Fibroblast of skin of scalp (primary cell): ENCODE measurements at regions not wholly inside any gene's neighbourhood (a gene's known extent, or its start where the extent isn't known, plus 50 kb on each side); places are given as distances from the start of the nearest gene placed in this dataset.
"Not testable (repeated sequence)": the region's sequence is repeated elsewhere in the genome, so short reads cannot be mapped to it uniquely, and the experiment has no call there.

Experiments
- DNase-seq: peaks from one replicate; pipeline ENCODE4 v3.0.0-alpha.2; 2013

DNA sequence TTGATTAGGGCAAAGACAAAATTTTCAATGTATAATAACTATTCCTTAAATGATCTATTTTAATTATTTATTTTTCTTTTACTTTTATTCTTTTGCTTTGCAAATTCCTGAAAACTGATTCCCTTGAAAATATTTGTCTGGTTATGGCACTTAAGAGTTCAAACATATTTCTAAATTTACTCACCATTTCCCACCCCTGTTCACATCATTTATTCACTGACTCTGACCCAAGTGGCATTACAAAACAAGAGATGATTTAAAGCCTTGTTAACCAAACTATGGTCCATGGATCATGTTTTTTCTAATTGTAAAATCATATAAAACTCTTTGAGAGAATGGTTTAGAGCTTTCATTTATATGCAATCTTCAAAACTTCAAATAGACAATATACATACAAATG, 1256.1 kb upstream of the LRRN3 start:
- DNase-seq, result peak; percentile 44

DNA sequence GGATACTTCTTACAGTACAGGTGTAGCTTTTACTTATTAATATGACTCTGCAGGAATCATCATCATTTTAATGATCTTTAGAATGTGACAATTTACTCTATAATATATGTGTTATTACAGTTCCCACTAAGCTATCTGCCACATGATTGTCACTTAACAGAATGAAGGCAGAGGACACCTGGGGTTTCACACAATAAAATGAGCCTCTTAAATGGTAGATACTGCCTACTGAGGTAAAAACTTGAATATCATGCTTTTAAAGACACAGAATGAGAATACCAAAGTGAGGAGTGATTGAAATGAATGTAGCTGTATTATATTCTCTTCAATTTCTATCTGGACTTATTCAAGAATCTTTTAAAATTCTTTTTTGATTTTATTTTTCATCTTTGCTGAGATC, 1255.3 kb upstream of the LRRN3 start:
- no peak for DNase-seq

DNA sequence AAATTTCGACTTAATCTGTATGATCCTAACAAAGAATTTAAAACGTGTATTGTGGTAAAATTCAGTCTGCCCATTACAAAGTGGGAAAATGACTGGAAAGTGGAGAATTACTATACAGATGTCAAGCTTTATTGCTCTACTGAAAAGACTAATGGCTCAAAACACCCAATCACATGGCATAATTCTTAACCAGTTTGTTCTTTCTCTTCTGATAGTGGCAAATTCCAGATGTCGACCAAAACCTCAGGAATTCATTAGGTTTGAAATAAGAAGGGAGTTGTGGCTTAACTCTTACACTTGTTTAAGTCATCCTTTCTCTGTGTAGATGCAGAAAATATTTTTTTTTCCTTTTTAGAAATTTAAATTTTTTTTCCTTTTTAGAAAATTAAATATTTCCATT, 1254.9 kb upstream of the LRRN3 start:
- DNase-seq, result peak; percentile 45

DNA sequence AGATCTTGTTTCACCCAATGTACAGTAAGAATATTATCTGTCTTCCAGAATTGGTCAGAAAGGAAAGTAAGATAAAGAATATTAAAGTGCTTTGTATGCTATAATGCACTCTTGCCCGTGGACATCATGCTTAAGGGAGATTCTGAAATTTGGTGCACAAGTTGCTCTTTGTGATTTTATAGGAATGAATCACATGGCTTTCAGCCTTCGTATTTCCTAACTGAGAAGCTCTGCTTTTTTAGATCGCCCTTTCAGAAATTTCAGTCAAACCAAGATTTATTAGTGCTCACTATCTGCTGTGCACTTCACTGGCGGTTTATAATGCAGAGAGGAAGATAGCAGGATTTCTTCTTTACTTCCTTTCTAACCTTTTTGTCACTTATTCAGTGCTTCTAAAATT, 1248.5 kb upstream of the LRRN3 start:
- DNase-seq, result no peak

DNA sequence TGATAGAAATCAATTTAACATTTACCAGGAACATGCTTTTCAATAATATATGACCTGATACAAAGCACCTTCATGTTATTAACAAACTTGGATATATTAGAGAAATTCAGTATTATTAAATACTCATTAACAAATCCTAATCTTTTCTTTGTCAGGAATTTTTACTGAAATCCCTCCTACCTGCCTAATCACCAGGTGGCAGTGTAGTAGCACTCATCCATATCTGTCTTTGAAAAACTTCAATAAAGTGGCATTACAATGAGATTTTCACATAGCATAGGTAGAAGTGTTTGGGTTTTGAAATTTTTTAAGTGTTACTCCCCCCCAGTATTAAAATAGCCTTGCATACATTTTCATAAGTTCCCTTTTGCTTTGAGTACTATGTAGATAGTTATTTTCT, 1246.6 kb upstream of the LRRN3 start:
- DNase-seq, result peak; percentile 17

DNA sequence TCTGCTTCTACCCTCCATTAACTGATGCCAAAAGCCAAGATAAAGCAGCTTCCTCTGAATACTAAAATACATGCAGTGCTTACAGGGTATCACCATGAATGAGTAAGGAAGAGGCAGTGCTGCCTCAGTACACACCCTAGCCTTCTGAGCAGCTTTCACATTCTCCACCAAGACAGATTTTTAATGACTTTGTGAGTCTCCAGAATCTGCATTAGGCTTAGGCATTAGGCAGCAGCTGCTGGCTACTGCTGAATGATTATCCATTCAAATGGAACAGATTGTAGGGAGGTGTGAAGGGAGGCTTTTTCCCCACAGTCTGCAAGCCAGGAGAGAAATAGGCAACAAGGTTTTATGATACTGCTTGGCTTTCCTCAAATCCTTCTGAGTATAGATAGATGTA, 1226.7 kb upstream of the LRRN3 start:
- DNase-seq, result no peak

DNA sequence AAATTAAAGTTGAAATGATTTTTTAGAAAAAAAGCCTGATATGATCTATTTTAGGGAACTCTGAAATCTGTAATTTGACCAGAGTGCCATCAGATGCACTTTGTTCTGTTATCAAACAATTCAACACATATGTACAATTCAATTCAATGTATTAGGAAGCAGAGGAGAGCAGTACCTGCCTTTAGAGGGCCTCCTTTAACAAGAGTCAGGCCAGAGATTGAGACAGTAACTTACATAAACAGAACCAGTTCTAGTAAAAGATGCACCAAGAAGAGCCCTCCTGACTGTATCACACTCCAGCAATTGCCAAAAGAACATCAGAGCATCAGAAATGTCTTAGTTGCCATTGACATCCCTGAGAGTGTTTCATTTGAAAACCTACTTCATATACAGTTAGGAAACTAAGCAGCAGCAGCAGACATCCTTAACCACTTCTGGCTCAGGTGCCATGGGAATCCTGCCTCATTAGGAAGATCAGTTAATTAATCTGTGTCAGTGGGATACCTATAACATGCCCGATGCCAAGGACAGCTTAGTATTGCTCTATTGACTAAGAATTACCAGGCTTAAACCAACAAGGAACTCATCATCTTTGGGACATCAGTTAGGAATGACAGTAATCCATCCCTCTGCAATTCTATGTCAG, 1222.6 kb upstream of the LRRN3 start:
- DNase-seq, result no peak

DNA sequence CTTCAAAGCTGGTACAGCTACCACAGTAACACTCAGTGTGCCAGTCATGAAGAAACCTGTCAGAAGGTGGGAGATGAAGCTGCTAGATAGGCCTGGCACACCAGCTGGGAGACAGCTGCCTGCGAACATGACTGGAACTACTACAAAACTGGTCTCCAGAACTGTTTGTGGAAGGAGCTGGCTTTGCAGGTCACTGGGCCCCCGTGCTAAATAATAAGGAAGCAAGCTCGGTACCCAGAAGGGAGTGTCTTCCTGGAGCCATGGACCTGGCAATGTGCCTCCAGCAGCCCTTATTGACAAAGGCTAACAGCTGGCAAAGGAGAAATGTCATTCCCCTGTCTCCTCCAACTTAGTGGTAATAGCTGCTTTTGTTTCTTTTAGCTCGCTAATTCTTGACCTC, 1217.6 kb upstream of the LRRN3 start:
- no peak for DNase-seq

DNA sequence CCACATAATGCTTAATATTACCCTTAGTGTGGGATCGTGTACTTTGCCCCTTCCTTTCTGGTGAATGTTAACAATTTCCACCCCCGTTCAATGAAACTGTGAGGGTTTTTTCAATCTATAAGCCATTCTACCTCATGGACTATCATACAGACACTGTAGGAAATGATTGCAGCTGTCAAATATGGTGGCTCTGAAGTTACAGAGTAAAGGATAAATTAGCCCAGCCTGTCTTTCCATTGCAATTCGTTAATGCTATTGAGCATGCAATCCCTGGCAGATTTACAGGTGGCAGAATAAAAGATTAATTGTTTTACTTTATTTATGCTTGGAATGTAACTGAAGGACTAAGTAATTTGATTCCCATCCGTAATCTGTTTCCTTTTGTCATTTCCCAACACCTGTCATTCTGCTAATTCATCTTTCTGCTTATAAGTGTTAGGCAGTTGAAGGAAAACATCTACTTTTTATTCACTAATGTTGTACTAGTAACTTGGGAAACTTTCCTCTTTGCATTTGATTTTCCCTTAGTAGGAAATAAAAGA, 1211.6 kb upstream of the LRRN3 start:
- no peak for DNase-seq

DNA sequence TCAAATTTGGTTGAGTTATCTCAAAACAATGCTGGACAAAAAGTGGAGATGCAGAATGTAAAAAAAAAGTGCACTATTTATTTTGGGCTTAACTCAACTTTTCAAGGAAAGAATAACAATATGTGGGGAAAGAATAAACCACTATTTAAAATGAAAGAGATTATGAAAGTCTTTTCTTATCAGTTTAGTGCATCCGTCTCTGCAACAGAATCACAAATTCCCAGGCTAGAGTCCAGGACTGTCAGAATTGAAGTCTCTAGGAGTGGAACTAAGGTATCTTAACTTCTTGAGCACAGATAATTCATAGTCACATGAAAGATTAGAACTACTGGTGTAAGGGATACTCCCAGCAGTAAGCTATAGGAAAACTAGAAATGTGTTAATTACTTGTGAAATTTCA, 1200.3 kb upstream of the LRRN3 start:
- DNase-seq, result no peak

DNA sequence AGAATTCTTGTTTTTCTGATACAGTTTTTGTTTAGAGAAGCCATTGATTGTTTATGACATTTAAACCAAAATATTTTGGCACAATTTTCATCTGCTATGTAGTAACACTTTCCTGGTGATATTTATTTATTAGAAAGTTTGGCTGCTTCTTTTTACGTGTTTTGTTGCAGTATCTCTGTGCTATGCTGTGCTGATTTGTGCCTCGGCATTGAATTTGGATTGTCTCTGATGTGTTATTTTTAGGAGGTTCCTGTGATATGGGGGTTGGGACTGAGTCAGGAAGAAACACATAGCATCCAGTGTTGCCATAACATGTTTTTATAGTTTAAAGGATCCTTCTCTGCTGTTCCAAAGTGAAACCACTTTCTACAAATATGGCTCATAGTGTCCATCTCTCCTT, 1197.7 kb upstream of the LRRN3 start:
- DNase-seq, result no peak

DNA sequence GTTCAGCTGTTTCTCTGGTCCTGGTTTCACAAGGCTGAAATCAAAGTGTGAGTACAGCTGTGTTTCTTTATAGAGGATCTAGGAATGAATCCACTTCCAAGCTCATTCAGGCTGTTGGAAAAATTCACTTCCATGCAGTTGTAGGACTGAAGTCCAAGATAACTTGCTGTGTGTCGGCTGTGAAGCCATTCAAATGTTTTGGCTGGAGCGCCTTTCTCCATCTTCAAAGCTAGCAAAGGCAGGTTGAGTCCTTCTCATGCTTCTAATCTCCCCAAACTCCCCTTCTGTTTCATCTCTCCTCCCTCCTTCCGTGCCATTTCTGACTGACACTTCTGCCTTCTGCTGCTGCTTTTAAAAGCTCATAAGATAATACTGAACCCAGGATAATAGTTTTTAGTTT, 1195.4 kb upstream of the LRRN3 start:
- no peak for DNase-seq

DNA sequence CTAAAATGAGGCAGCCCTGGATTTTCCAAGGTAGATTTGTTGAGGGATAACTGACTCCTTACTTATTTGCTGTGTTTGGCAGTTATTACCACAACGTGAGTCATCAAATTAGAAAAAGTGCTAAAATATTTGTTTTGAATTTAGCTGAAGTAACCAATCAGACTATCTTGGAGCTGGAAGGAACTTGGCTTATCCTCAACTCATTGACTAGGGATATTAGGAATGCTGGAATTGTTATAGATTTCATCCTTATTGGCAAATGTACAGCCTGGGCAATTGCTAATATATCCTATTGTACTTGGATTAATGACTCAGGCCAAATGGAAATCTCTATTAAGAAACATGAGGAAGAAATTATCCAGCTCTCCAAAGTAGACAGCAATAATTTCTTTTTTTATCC, 1189.0 kb upstream of the LRRN3 start:
- DNase-seq, result peak; percentile 81

DNA sequence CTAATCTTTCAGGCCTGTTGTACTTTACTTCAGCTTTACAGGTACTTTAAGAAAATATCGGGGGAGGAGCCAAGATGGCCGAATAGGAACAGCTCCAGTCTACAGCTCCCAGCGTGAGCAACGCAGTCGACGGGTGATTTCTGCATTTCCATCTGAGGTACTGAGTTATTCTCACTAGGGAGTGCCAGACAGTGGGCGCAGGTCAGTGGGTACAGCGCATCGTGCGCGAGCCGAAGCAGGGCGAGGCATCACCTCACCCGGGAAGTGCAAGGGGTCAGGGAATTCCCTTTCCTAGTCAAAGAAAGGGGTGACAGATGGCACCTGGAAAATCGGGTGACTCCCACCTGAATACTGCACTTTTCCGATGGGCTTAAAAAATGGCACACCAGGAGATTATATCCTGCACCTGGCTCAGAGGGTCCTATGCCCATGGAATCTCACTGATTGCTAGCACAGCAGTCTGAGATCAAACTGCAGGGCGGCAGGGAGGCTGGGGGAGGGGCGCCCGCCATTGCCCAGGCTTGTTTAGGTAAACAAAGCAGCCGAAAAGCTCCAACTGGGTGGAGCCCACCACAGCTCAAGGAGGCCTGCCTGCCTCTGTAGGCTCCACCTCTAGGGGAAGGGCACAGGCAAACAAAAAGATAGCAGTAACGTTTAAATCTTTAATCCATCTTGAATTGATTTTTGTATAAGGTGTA, 1185.4 kb upstream of the LRRN3 start:
- DNase-seq, result not testable (repeated sequence)

DNA sequence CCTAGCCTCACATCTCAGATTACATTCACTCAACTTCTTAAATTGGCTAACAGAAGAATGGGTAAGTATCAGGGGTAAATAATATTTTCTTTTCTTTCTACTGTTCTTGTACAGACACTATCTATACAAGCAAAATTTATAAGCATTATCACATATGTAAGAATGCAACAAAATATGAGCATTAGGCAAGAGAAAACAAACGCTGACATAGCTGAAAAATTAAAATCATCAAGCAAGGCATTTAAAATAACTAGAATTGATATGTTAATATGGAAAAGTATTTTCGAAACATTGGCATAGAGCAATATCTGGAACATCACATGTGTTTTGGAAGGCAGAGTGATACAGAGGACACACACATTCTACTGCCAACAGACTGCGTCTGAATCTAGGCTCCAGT, 1175.3 kb upstream of the LRRN3 start:
- DNase-seq, result no peak

DNA sequence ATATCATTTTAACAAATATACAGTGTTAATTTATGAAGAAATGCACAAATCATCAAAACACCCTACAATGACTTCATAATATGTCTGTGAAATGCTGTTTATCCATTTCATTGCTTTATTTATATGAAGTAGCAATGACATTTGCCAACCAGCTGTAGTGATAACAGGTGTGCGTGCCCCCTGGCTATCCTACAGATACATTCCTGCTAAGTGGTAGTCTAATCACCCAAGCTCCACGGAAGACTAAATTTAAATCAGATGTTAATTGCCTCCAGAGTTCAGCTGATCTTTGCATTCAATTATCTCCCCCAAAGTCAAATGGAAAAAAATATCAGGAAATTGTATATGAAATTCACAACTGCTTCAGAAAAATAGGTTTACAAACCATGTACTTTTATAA, 1164.2 kb upstream of the LRRN3 start:
- DNase-seq, result no peak

DNA sequence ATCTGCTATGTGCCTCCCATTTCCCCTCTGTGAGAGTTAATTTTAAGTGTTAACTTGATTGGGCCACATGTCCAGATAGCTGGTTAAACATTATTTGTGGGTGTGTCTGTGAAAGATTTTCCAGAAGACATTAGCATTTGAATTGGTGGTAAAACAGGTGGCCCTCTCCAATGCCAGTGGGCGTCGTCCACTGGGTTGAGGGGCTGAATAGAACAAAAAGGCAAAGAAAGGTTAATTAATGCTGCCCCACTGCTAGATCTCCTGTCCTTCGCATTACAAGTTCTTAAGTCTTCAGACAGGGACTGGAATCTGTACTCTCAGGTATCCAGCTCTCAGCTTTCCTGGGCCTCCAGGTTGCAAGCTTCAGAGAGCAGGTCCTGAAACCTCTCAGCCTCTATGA, 1160.9 kb upstream of the LRRN3 start:
- no peak for DNase-seq

DNA sequence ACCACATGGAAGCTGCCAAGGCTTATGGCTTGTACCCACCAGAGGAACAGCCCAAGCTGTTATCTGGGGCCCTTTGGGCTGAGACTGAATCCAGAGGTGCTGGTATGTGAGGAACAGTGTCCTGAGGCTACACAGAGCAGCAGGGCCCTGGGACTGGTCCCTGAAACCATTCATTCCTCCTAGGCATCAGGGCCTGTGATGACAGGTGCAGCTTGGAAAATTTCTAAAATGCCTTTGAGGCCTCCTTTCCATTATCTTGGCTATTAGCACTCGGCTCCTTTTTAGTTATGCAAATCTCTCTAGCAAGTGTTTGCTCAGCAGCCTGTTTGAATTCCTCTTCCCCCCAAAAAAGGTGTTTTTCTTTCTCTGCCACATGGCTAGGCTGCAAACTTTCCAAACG, 1151.7 kb upstream of the LRRN3 start:
- DNase-seq, result no peak

DNA sequence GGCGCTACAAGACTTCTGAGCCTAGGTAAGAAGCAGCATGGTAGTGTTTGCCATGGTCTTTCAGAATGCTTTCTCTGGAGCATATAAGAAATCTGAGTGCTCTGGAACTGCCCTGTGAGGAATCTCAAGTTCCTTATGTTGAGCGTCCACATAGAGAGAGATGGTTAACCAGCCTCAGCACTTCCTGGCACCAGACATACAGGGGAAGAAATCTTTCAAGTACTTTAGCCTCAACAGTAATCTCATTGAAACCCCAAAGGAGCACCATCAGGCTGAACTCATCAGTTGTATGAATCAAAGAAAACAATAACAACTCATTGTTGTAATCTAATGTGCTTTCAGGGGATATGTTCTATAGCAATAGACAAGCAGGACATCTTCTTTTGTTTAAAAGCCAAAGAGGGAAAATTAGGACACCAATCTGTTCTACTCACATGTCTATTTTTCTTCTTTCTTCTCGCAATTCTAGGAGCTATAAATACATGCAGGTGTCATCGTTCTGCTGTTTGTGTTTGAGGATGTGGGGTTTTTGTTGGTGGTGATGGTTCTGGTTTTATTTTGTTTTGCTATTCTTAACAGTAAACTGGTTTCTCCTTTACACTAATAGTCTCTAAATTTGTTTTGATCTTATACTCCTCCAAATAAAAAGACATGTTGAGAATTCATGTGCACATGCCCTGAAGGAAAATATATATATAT, 1145.0 kb upstream of the LRRN3 start:
- DNase-seq, result no peak

DNA sequence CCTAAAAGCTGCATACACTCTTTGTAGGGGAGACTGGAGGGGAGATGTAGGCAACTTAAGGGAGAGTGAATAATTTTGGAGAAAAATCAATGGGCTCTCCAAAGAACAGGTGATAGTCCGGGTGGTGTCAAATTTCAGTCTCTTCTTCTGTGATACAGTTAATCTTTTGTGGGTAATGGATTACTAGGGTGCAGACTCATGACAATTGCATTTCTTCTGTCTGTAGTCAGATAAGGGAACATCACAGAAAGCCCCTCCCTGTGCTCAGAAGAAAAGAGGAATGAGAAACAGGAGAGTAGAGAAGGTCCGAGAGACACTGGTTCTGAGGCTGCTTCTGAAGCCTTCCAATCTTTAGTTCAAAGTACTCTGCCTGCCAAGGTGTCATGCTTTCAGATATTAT, 1140.7 kb upstream of the LRRN3 start:
- no peak for DNase-seq

DNA sequence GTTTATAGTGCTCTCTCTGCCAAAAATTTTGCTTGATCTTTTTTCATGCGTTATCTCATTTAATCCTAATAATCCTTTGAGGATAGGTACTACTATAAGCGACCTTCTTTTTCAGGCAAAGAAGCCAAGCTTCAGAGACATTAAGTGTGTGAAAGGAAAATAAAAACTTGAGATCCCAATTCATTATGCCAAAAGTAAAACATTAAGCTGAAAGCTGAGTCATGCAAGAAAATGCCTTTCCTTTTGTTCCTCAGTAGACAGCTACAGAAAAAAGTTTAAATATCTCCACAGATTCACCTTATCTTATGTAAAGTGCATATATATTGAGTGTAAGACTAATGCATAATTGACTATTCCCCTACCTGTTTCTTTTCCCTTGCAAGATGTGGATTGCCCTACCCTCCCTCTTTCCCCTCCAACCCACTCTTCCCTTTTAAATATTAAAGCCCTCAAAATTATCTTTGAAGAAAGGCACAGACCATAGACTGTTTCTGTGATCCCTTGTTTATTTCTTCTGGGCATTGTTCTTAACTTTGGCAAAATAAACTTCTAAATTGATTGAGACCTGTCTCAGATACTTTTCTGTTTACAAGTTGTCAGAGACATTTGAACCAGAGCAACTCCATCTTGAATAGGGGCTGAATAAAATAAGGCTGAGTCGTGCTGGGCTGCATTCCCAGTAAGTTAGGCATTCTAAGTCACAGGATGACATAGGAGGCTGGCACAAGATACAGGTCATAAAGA, 1139.9 kb upstream of the LRRN3 start:
- DNase-seq, result no peak

DNA sequence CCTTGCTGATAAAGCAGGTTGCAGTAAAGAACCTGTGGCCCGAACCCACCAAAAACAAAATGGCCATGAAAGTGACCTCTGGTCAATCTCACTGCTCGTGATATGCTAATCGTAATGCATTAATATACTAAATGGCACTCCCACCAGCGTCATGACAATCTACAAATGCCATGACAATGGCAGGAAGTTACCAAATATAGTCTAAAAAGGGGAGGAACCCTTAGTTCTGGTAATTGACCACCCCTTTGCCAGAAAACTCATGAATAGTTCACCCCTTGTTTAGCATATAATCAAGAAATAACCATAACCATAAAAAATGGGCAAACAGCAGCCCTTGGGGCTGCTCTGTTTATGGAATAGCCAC, 1139.4 kb upstream of the LRRN3 start:
- no peak for DNase-seq

DNA sequence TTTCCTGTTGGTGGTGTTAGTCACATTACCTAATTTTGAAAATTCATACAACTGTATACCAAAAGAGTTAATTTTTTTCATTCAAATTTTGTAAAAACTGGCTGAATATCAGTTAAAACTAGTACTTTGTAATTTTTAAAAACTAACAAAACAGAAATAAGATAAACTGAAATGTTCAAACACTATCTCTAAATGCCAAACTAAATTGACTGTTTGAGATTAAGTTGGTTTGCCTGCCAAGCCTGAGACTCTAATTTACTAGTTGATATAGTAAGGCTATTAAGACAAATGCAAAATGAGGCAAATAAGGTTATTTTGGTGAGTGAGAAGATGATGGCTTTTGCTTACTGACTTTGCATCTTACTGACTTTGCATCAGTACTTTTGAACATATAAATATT, 1134.9 kb upstream of the LRRN3 start:
- no peak for DNase-seq
